ENCODE measurements at regions not wholly inside any gene's neighbourhood (a gene's known extent, or its start where the extent isn't known, plus 50 kb on each side); places are given as distances from the start of the nearest gene placed in this dataset.

GRCh38 chr15:31241888-31242522 is 84.6 kb upstream of the KLF13 start:
- no peak for DNase-seq (ENCODE audit: low spot score)

GRCh38 chr15:31243895-31244294 is 82.7 kb upstream of the KLF13 start:
- DNase-seq (ENCODE audit: low spot score), result no peak

- no peak for DNase-seq (ENCODE audit: low spot score)
These were observed 81.4 kb upstream of the KLF13 start for GRCh38 chr15:31245135-31245689.

GRCh38 chr15:31245756-31246155 is 80.9 kb upstream of the KLF13 start:
- no peak for DNase-seq (ENCODE audit: low spot score)

- no peak for DNase-seq (ENCODE audit: low spot score)
These were observed 79.2 kb upstream of the KLF13 start for GRCh38 chr15:31247404-31247803.

- DNase-seq (ENCODE audit: low spot score), result no peak
These were observed 78.4 kb upstream of the KLF13 start for GRCh38 chr15:31248263-31248662.

GRCh38 chr15:31248951-31249350 is 77.7 kb upstream of the KLF13 start:
- no peak for DNase-seq (ENCODE audit: low spot score)

- no peak for DNase-seq (ENCODE audit: low spot score)
These were observed 76.6 kb upstream of the KLF13 start for GRCh38 chr15:31250033-31250432.

GRCh38 chr15:31251165-31251564 is 75.5 kb upstream of the KLF13 start:
- no peak for DNase-seq (ENCODE audit: low spot score)

- no peak for DNase-seq (ENCODE audit: low spot score)
These were observed 74.4 kb upstream of the KLF13 start for GRCh38 chr15:31252171-31252785.

- no peak for DNase-seq (ENCODE audit: low spot score)
These were observed 72.0 kb upstream of the KLF13 start for GRCh38 chr15:31254431-31255175.

GRCh38 chr15:31255176-31255510 is 71.5 kb upstream of the KLF13 start:
- no peak for DNase-seq (ENCODE audit: low spot score)

GRCh38 chr15:31255732-31256377 is 70.8 kb upstream of the KLF13 start:
- DNase-seq (ENCODE audit: low spot score), result no peak

- no peak for DNase-seq (ENCODE audit: low spot score)
These were observed 70.0 kb upstream of the KLF13 start for GRCh38 chr15:31256378-31257265.

GRCh38 chr15:31257286-31257685 is 69.3 kb upstream of the KLF13 start:
- no peak for DNase-seq (ENCODE audit: low spot score)

GRCh38 chr15:31258260-31258659 is 68.4 kb upstream of the KLF13 start:
- DNase-seq (ENCODE audit: low spot score), result no peak

- DNase-seq (ENCODE audit: low spot score), result no peak
These were observed 66.9 kb upstream of the KLF13 start for GRCh38 chr15:31259562-31260252.

- no peak for DNase-seq (ENCODE audit: low spot score)
These were observed 65.9 kb upstream of the KLF13 start for GRCh38 chr15:31260646-31261265.

GRCh38 chr15:31261266-31262142 is 65.1 kb upstream of the KLF13 start:
- DNase-seq (ENCODE audit: low spot score), result no peak

- DNase-seq (ENCODE audit: low spot score), result no peak
These were observed 64.5 kb upstream of the KLF13 start for GRCh38 chr15:31262143-31262530.

Data from RKO (cell line).